H1 (cell line): ENCODE measurements at regions not wholly inside any gene's neighbourhood (a gene's known extent, or its start where the extent isn't known, plus 50 kb on each side); places are given as distances from the start of the nearest gene placed in this dataset.

Experiments
- EZH2 ChIP-seq: fragments of 200-600 bp; sonication (generic); IDR thresholded peaks from 2 replicates; pipeline ENCODE4 v1.7.1; 2012; ENCODE audit warnings: low read depth, mild to moderate bottlenecking, moderate library complexity, low read length, inconsistent platforms; ENCODE audit not compliant: severe bottlenecking
- NRF1 ChIP-seq: IDR thresholded peaks from 2 replicates; pipeline ENCODE4 v1.6.1; 2011; ENCODE audit warnings: mild to moderate bottlenecking, low read depth, low read length, improper control_type of control experiment
- RFX5 ChIP-seq: IDR thresholded peaks from 2 replicates; pipeline ENCODE4 v1.6.1; 2011; ENCODE audit warnings: low read depth, low read length, improper control_type of control experiment, borderline replicate concordance
- SIRT6 ChIP-seq: IDR thresholded peaks from one replicate; pipeline ENCODE4 v1.7.1; 2012; ENCODE audit warnings: low read length, inconsistent platforms
- TF ChIP-seq, protein P1 (sequence below), 3 experiments: IDR thresholded peaks; 1 replicate in 2 of 3; 2 replicates in 1 of 3; pipeline versions ENCODE4 v1.5.1 to v1.6.1; 2011; ENCODE audit warnings: low read length in 3 of 3, mild to moderate bottlenecking in 3 of 3, inconsistent platforms in 2 of 3, low read depth in 1 of 3, moderate library complexity in 1 of 3; ENCODE audit not compliant: insufficient read depth in 1 of 3; ENCODE audit errors: control extremely low read depth in 1 of 3

DNA sequence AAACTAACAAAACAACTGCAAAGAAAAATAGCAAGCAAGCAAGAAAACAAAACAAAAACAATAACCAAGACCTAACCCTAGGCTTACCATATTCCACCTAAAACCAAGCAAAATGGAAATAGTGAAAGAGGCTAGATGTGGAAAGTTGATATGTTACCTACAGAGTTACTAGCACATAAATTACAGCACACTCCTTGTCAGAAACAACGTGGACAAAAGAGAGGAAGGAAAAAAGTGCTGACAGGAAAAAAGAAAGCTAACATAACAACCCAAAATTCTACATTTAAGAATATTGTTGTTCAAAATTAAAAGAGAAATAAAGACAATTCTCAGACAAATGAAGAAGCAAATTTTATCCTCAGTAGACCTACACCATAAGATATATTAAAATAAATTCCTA lies 812.8 kb upstream of the NUDT12 start:
- TF ChIP-seq EZH2 (no peak), RFX5 (no peak), NRF1 (no peak), SIRT6 (no peak)
- TF ChIP-seq, protein P1, sequence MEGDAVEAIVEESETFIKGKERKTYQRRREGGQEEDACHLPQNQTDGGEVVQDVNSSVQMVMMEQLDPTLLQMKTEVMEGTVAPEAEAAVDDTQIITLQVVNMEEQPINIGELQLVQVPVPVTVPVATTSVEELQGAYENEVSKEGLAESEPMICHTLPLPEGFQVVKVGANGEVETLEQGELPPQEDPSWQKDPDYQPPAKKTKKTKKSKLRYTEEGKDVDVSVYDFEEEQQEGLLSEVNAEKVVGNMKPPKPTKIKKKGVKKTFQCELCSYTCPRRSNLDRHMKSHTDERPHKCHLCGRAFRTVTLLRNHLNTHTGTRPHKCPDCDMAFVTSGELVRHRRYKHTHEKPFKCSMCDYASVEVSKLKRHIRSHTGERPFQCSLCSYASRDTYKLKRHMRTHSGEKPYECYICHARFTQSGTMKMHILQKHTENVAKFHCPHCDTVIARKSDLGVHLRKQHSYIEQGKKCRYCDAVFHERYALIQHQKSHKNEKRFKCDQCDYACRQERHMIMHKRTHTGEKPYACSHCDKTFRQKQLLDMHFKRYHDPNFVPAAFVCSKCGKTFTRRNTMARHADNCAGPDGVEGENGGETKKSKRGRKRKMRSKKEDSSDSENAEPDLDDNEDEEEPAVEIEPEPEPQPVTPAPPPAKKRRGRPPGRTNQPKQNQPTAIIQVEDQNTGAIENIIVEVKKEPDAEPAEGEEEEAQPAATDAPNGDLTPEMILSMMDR (IDR thresholded peaks at IDR 0.05; ENCODE audit: control extremely low read depth in 1 of 3, insufficient read depth in 1 of 3, low read depth in 1 of 3, low read length in 3 of 3) = no peak
